ENCODE measurements at regions not wholly inside any gene's neighbourhood (a gene's known extent, or its start where the extent isn't known, plus 50 kb on each side); places are given as distances from the start of the nearest gene placed in this dataset.

DNA sequence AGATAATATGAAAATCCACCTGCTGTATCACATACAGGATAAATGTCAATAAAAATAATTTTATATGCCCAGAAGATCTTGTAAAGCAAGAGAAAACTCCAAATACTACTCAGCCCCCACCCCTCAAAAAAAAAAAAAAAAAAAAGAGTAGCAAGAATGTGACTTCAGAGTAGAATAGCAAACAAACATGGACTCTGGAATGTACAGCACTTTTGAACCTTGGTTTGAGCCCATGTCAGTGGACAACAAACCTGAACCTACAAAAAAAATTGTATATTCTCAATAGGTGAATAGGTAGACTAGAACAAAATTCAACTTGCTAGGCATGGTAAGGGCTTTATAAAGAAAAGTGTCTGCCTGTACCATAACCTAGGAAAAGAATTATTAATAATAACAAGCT is 428.0 kb downstream of the SLITRK6 start:
- TF ChIP-seq POLR2A (IDR thresholded peaks at IDR 0.05; ENCODE audit: low read length) = no peak
- no peak for TF ChIP-seq GATA1 (IDR thresholded peaks at IDR 0.05; ENCODE audit: low read depth, low read length)

Measured in erythroblast (primary cell).